ENCODE measurements at regions not wholly inside any gene's neighbourhood (a gene's known extent, or its start where the extent isn't known, plus 50 kb on each side); places are given as distances from the start of the nearest gene placed in this dataset.

DNA sequence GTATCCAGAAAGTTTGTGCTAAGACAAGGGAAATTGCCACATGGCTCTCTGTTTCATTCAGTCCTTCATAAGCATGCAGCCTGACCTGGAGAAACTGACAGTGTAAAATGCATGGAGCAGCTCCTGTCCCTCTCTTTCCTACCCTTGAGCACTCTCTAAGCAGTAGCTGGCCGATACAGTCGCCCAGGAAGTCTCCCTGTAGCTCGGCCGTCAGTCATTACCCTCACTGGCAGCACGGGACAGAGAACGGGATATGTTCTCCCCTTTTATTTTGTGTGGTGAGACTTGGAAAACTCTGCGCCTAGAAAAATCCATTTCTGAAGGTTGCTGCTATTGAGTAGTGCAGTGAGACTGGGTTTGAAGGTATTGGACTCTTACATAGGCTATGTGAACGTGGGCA lies 56.8 kb upstream of the KCNMB1 start:
- TF ChIP-seq, protein P1, sequence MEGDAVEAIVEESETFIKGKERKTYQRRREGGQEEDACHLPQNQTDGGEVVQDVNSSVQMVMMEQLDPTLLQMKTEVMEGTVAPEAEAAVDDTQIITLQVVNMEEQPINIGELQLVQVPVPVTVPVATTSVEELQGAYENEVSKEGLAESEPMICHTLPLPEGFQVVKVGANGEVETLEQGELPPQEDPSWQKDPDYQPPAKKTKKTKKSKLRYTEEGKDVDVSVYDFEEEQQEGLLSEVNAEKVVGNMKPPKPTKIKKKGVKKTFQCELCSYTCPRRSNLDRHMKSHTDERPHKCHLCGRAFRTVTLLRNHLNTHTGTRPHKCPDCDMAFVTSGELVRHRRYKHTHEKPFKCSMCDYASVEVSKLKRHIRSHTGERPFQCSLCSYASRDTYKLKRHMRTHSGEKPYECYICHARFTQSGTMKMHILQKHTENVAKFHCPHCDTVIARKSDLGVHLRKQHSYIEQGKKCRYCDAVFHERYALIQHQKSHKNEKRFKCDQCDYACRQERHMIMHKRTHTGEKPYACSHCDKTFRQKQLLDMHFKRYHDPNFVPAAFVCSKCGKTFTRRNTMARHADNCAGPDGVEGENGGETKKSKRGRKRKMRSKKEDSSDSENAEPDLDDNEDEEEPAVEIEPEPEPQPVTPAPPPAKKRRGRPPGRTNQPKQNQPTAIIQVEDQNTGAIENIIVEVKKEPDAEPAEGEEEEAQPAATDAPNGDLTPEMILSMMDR (IDR thresholded peaks at IDR 0.05; ENCODE audit: low read depth, low read length, missing input control), result no peak
- TF ChIP-seq, protein P2, sequence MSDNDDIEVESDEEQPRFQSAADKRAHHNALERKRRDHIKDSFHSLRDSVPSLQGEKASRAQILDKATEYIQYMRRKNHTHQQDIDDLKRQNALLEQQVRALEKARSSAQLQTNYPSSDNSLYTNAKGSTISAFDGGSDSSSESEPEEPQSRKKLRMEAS (IDR thresholded peaks at IDR 0.05), result no peak
- no peak for TF ChIP-seq YY1 (IDR thresholded peaks at IDR 0.05)
- no peak for TF ChIP-seq HNF4A (conservative IDR thresholded peaks at IDR 0.05)
- TF ChIP-seq TAF1 (conservative IDR thresholded peaks at IDR 0.05), result no peak
- no peak for TF ChIP-seq RAD21 (IDR thresholded peaks at IDR 0.05)
- no peak for TF ChIP-seq FOXA2 (IDR thresholded peaks at IDR 0.05)
- TF ChIP-seq, protein P3, sequence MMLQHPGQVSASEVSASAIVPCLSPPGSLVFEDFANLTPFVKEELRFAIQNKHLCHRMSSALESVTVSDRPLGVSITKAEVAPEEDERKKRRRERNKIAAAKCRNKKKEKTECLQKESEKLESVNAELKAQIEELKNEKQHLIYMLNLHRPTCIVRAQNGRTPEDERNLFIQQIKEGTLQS (IDR thresholded peaks at IDR 0.05), result no peak
